ENCODE measurements at regions not wholly inside any gene's neighbourhood (a gene's known extent, or its start where the extent isn't known, plus 50 kb on each side); places are given as distances from the start of the nearest gene placed in this dataset.

DNA sequence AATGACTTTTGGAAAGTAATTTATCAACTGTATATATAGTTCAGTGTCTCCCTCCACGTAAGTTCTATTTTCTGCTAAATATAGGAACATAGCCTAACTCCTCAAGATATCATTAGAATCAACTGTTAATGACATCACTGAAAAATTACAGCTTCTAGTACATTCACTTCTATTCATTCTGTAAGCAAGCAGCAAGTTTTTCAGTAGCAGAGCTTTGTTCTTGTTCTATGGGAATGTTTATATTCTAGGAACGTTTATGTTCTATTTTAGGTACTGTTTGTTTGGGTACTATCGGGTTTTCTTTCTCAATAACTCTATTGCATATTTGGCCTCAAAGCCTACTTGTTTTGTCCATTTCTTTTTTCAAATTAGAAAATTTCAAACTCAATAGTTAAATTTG is 525.6 kb downstream of the EPHA7 start:
- H2BK120ac ChIP-seq (replicated peaks; ENCODE audit: low read depth, low read length): no peak overlapping the region
- no peaks in the 10 kb centered on the region for H3K36me3 ChIP-seq (ENCODE audit: control insufficient read depth in 2 of 4, insufficient read depth in 4 of 4, low read length in 3 of 4)
- no peak for FAIRE-seq
- no peak overlapping the region for H3K9ac ChIP-seq (replicated peaks in 1 of 4; ENCODE audit: extremely low read depth in 1 of 4, low read depth in 3 of 4, low read length in 3 of 4)
- H2BK20ac ChIP-seq (ENCODE audit: low read length): no peak overlapping the region
- WGBS, 2 experiments (ENCODE audit: extremely low coverage in 1 of 2, insufficient coverage in 1 of 2, insufficient read length in 1 of 2, insufficient replicate concordance in 2 of 2, low coverage in 1 of 2, low lambda C conversion rate in 2 of 2, missing lambda C conversion rate in 1 of 2): 87% methylated on average over 3 of the region's 3 CpGs; no CpG with 5 or more reads in 1 of the 2 experiments
- H4K20me1 ChIP-seq (replicated peaks in 1 of 2; ENCODE audit: control insufficient read depth in 1 of 2, insufficient read depth in 2 of 2, low read length in 2 of 2): no peaks in the 10 kb centered on the region
- no peak overlapping the region for H2BK12ac ChIP-seq (ENCODE audit: low read depth, low read length)
- H3K14ac ChIP-seq (ENCODE audit: insufficient read length): no peak overlapping the region
- ChIA-PET POLR2A (ENCODE audit: partially characterized antibody) (no interaction called here), CTCF (ENCODE audit: partially characterized antibody) (interaction anchor here (1.2 kb wide), 1 partner anchor 39 kb away, joined by 3 read pairs; no protein-coding TSS in a partner anchor)
- H3K4ac ChIP-seq (replicated peaks; ENCODE audit: insufficient read length, low read depth, low read length): no peak overlapping the region
- H3K4me1 ChIP-seq (replicated peaks in 1 of 4; ENCODE audit: control insufficient read depth in 3 of 4, insufficient read depth in 4 of 4, low read length in 3 of 4): no peaks in the 10 kb centered on the region
- H3K27me3 ChIP-seq (replicated peaks in 1 of 4; ENCODE audit: control insufficient read depth in 3 of 4, extremely low read depth in 1 of 4, insufficient read depth in 3 of 4, low read length in 3 of 4): no peaks in the 10 kb centered on the region
- H4K5ac ChIP-seq (ENCODE audit: insufficient read length, low read depth, low read length): no peak overlapping the region
- no peak for TF ChIP-seq KDM4A (IDR thresholded peaks at IDR 0.05; ENCODE audit: low read depth, low read length, severe bottlenecking)
- TF ChIP-seq CTBP2 (IDR thresholded peaks at IDR 0.05; ENCODE audit: borderline replicate concordance, insufficient read depth, insufficient read length, low read length): no peak
- TF ChIP-seq KDM1A (IDR thresholded peaks at IDR 0.05; ENCODE audit: borderline replicate concordance, low read length): no peak
- TF ChIP-seq SIX5 (IDR thresholded peaks at IDR 0.05; ENCODE audit: low read depth, low read length): no peak
- TF ChIP-seq FOSL1 (IDR thresholded peaks at IDR 0.05; ENCODE audit: insufficient read depth, low read depth, low read length): no peak
- no peak for TF ChIP-seq BRCA1 (IDR thresholded peaks at IDR 0.05; ENCODE audit: low read depth, low read length)
- no peak for DNase-seq (ENCODE audit: low read depth in 1 of 2, low spot score in 2 of 2)
- H3K27ac ChIP-seq (ENCODE audit: low read depth, low read length): no peak overlapping the region
- no peak overlapping the region for H2AFZ ChIP-seq (ENCODE audit: low read length)
- H4K8ac ChIP-seq (ENCODE audit: extremely low read depth, insufficient read depth, low read length): no peak overlapping the region
- no peak overlapping the region for H4K91ac ChIP-seq (replicated peaks; ENCODE audit: insufficient read length, low read length)
- H2BK5ac ChIP-seq (ENCODE audit: low read depth, low read length): no peak overlapping the region
- H2BK15ac ChIP-seq (ENCODE audit: low read length): no peak overlapping the region
- no peak overlapping the region for H3K56ac ChIP-seq (replicated peaks; ENCODE audit: insufficient read length, low read depth, low read length)
- no peaks in the 10 kb centered on the region for H3K23me2 ChIP-seq (ENCODE audit: low read depth, low read length)
- H3K9me3 ChIP-seq (ENCODE audit: insufficient read depth in 2 of 2, low read depth in 1 of 2, low read length in 1 of 2): no peaks in the 10 kb centered on the region
- H3K4me3 ChIP-seq (ENCODE audit: extremely low read depth in 1 of 4, insufficient read depth in 2 of 4, low read depth in 3 of 4, low read length in 4 of 4): no peak overlapping the region
- H2AK5ac ChIP-seq (ENCODE audit: low read depth, low read length): no peak overlapping the region
- no peaks in the 10 kb centered on the region for H3K79me2 ChIP-seq (ENCODE audit: control insufficient read depth in 1 of 2, insufficient read depth in 2 of 2, low read length in 2 of 2)
- no peak overlapping the region for H3K4me2 ChIP-seq (ENCODE audit: insufficient read depth in 1 of 2, low read depth in 2 of 2, low read length in 2 of 2)
- no peaks in the 10 kb centered on the region for H3K79me1 ChIP-seq (ENCODE audit: low read depth, low read length)
- H3K23ac ChIP-seq (ENCODE audit: insufficient read length): no peak overlapping the region
- no peak overlapping the region for H3K18ac ChIP-seq (ENCODE audit: extremely low read depth, low read length)

All from H1 (cell line).